SK-N-SH treated with all-trans-retinoic acid at 6 μM for 48 hours (cell line): ENCODE measurements at regions not wholly inside any gene's neighbourhood (a gene's known extent, or its start where the extent isn't known, plus 50 kb on each side); places are given as distances from the start of the nearest gene placed in this dataset.

Experiments
- ARNTL ChIP-seq: fragments of 450-650 bp; formaldehyde crosslinking; IDR thresholded peaks from 2 replicates; pipeline ENCODE4 v1.5.0; 2020; ENCODE audit warnings: low read depth, mild to moderate bottlenecking, moderate library complexity, borderline replicate concordance
- BACH2 ChIP-seq: fragments of 250-450 bp; sonication (Bioruptor Pico); IDR thresholded peaks from 2 replicates; pipeline ENCODE4 v1.9.0; 2021; ENCODE audit warnings: mild to moderate bottlenecking, borderline replicate concordance
- CREB5 ChIP-seq: fragments of 250-450 bp; sonication (Bioruptor Pico); IDR thresholded peaks from 2 replicates; pipeline ENCODE4 v1.5.1; 2020; ENCODE audit warnings: low read depth, mild to moderate bottlenecking, moderate library complexity
- CSDC2 ChIP-seq: fragments of 250-450 bp; sonication (Bioruptor Pico); IDR thresholded peaks from 2 replicates; pipeline ENCODE4 v1.5.0; 2020; ENCODE audit warnings: mild to moderate bottlenecking, moderate library complexity
- CSRNP3 ChIP-seq: fragments of 250-450 bp; sonication (Bioruptor Pico); IDR thresholded peaks from 2 replicates; pipeline ENCODE4 v1.5.1; 2021; ENCODE audit warnings: mild to moderate bottlenecking, moderate library complexity
- ESRRG ChIP-seq: fragments of 250-450 bp; sonication (Bioruptor Pico); IDR thresholded peaks from 2 replicates; pipeline ENCODE4 v1.6.1; 2021; ENCODE audit warnings: mild to moderate bottlenecking
- GLIS3 ChIP-seq: fragments of 250-450 bp; sonication (Bioruptor Pico); IDR thresholded peaks from 2 replicates; pipeline ENCODE4 v1.5.0; 2020; ENCODE audit warnings: mild to moderate bottlenecking, moderate library complexity
- PATZ1 ChIP-seq: fragments of 250-450 bp; sonication (Bioruptor Pico); IDR thresholded peaks from 2 replicates; pipeline ENCODE4 v1.8.0; 2020; ENCODE audit warnings: mild to moderate bottlenecking, moderate library complexity, borderline replicate concordance
- RARB ChIP-seq: fragments of 250-450 bp; sonication (Bioruptor Pico); IDR thresholded peaks from 2 replicates; pipeline ENCODE4 v1.8.0; 2021; ENCODE audit warnings: mild to moderate bottlenecking, moderate library complexity
- TCF4 ChIP-seq: fragments of 250-450 bp; sonication (Bioruptor Pico); IDR thresholded peaks from 2 replicates; pipeline ENCODE4 v1.8.0; 2021; ENCODE audit warnings: mild to moderate bottlenecking, moderate library complexity, borderline replicate concordance
- TOX ChIP-seq: fragments of 250-450 bp; sonication (Bioruptor Pico); IDR thresholded peaks from 2 replicates; pipeline ENCODE4 v1.8.0; 2021; ENCODE audit warnings: mild to moderate bottlenecking, moderate library complexity, borderline replicate concordance
- ZC3H10 ChIP-seq: fragments of 250-450 bp; sonication (Bioruptor Pico); IDR thresholded peaks from 2 replicates; pipeline ENCODE4 v1.5.1; 2021; ENCODE audit warnings: mild to moderate bottlenecking, moderate library complexity
- ZFP3 ChIP-seq: fragments of 250-450 bp; sonication (Bioruptor Pico); IDR thresholded peaks from 2 replicates; pipeline ENCODE4 v1.5.0; 2020; ENCODE audit warnings: mild to moderate bottlenecking, moderate library complexity
- ZNF565 ChIP-seq: fragments of 450-650 bp; formaldehyde crosslinking; conservative IDR thresholded peaks from 2 replicates; pipeline ENCODE4 v1.5.0; 2020; ENCODE audit warnings: low read depth, mild to moderate bottlenecking, moderate library complexity

- no peak for TF ChIP-seq BACH2 (CRISPR knock-in tag)
- TF ChIP-seq ZC3H10 (CRISPR knock-in tag) = no peak
- no peak for TF ChIP-seq PATZ1 (CRISPR knock-in tag)
- TF ChIP-seq TCF4 (CRISPR knock-in tag) = no peak
- no peak for TF ChIP-seq ARNTL (CRISPR knock-in tag)
- no peak for TF ChIP-seq ZNF565 (CRISPR knock-in tag)
- no peak for TF ChIP-seq ZFP3
- no peak for TF ChIP-seq GLIS3 (CRISPR knock-in tag)
- no peak for TF ChIP-seq CSDC2 (CRISPR knock-in tag)
- TF ChIP-seq TOX (CRISPR knock-in tag) = no peak
- no peak for TF ChIP-seq ESRRG (CRISPR knock-in tag)
- no peak for TF ChIP-seq CSRNP3 (CRISPR knock-in tag)
- no peak for TF ChIP-seq CREB5
- TF ChIP-seq RARB (CRISPR knock-in tag) = no peak
These were observed 55.5 kb upstream of the ARAP3 start for GRCh38 chr5:141737535-141737934.
